HFF-Myc (cell line): ENCODE measurements at regions not wholly inside any gene's neighbourhood (a gene's known extent, or its start where the extent isn't known, plus 50 kb on each side); places are given as distances from the start of the nearest gene placed in this dataset.

Experiments
- DNase-seq: peaks from one replicate; pipeline ENCODE4 v3.0.0-alpha.2; 2011; ENCODE audit warnings: low read depth; ENCODE audit errors: extremely low read depth
- H3K4me3 ChIP-seq: replicated peaks from 2 replicates; pipeline ENCODE4 v1.5.1; 2011; ENCODE audit warnings: low read depth, mild to moderate bottlenecking, control low read depth, low read length
- TF ChIP-seq, protein P1 (sequence below): IDR thresholded peaks from 2 replicates; pipeline ENCODE4 v1.5.1; 2012; ENCODE audit warnings: mild to moderate bottlenecking, low read depth, low read length, control low read depth; ENCODE audit errors: missing control alignments

- DNase-seq = no peak
- no peak overlapping the region for H3K4me3 ChIP-seq
- TF ChIP-seq, protein P1, sequence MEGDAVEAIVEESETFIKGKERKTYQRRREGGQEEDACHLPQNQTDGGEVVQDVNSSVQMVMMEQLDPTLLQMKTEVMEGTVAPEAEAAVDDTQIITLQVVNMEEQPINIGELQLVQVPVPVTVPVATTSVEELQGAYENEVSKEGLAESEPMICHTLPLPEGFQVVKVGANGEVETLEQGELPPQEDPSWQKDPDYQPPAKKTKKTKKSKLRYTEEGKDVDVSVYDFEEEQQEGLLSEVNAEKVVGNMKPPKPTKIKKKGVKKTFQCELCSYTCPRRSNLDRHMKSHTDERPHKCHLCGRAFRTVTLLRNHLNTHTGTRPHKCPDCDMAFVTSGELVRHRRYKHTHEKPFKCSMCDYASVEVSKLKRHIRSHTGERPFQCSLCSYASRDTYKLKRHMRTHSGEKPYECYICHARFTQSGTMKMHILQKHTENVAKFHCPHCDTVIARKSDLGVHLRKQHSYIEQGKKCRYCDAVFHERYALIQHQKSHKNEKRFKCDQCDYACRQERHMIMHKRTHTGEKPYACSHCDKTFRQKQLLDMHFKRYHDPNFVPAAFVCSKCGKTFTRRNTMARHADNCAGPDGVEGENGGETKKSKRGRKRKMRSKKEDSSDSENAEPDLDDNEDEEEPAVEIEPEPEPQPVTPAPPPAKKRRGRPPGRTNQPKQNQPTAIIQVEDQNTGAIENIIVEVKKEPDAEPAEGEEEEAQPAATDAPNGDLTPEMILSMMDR = no peak
Measured at GRCh38 chr16:62638964-62639870, 603.0 kb upstream of the CDH8 start.

DNA sequence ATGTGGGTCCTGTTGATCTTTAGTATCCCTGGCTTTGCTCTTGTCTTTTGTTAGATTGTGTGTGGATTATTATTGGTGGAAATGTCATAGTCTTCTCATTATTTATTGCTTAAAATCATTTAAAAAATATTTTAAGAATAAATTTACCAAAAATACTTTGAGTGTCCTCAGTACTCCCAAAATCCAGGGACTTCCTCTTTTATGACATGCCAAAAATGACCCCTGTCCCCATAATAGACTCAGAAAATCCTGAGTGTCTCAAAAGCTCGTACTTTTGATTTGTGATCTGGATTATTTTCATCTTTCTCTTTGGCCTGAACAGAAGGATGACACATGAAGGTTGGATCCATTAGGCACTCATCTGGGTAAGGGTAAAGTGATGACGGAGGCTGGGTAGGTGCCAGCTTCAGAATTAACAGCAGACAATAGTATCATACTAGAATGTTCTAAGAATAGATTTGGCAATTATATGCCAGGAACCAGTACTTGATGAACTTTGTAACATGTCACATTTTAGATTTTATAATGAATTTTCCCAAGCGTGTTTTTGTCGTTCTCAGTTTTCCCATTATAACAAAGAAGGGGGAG lies 602.2 kb upstream of the CDH8 start:
- TF ChIP-seq, protein P1 = no peak
- DNase-seq = no peak
- no peak overlapping the region for H3K4me3 ChIP-seq

DNA sequence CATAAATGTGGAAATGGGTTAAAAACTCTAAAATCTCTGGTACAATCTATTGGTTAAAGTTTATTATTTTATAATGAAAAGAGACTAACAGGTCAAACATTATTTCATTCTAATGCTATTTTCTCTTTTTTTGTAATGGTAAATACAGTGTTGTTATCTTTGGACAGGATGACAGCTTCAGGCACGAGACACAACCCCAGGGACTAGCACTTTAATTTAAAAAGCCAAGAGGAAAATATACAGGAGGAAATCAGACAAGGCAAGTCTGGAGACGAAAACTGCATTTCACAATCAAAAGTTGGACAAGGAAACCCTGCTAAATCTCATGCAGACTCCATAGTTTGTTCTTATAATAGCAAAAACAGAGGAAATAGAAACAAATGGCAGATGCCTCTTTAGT lies 589.1 kb upstream of the CDH8 start:
- DNase-seq = no peak
- H3K4me3 ChIP-seq = no peak overlapping the region
- TF ChIP-seq, protein P1 = no peak

DNA sequence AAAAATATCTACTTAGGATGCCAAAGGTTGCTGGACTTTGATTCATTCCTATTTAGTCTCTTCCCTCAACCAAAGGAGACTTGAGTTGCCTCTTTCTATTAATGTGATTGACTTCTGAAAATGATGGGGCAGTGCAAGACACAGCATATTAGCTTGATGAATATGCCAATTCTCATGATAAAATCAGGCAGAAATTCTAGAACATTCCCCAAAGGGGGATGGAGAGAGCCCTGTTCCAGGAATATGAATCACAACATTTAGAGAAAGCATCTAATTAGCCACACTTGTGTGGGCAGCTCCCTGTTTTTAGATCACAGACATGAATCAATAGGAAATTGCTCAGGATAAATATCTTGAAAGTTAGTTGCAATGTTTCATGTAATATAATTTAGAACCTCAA lies 584.0 kb upstream of the CDH8 start:
- TF ChIP-seq, protein P1 = no peak

GRCh38 chr16:62615526-62615925 lies 579.3 kb upstream of the CDH8 start:
- no peak for DNase-seq
- no peak overlapping the region for H3K4me3 ChIP-seq
- TF ChIP-seq, protein P1 = no peak

More for the DNA sequence above, 584.0 kb upstream of the CDH8 start:
- no peak for DNase-seq
- no peak overlapping the region for H3K4me3 ChIP-seq

DNA sequence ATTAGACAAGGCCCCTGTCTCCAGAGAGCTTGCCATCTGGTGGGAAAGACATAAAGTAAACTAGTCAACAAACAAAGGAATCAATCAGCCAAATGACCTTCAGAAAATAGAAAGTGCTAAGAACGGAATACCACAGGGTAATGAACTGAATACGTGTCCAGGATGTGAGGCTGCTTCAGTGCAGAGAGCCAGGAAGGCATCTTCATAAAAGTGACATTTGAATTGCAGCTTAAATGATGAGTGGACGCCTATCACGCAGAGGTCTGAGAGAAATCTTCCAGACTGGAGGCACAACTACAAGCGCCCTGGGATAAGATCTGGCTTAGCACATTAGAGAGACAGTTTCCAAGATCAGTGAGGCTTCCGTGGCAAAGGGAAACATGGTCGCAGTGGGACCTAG lies 574.1 kb upstream of the CDH8 start:
- no peak overlapping the region for H3K4me3 ChIP-seq
- DNase-seq = no peak
- TF ChIP-seq, protein P1 = no peak

- TF ChIP-seq, protein P1 = no peak
- no peak overlapping the region for H3K4me3 ChIP-seq
- DNase-seq = no peak
Measured at GRCh38 chr16:62602790-62603189, 566.6 kb upstream of the CDH8 start.
